HL-60 (cell line): ENCODE measurements at regions not wholly inside any gene's neighbourhood (a gene's known extent, or its start where the extent isn't known, plus 50 kb on each side); places are given as distances from the start of the nearest gene placed in this dataset.

Experiments used
- DNase-seq, 2 experiments: peaks; one replicate each; pipeline ENCODE4 v3.0.0-alpha.2; 2010 to 2020; ENCODE audit warnings: low read depth in 1 of 2, low spot score in 1 of 2
- H3K27ac ChIP-seq: fragments of 250-450 bp; sonication (Bioruptor Pico); replicated peaks from 2 replicates; pipeline ENCODE4 v1.5.1; 2020; ENCODE audit warnings: mild to moderate bottlenecking, moderate library complexity
- H3K27me3 ChIP-seq: fragments of 250-450 bp; sonication (Bioruptor Pico); 2 replicates; pipeline ENCODE4 v1.5.1; 2021; ENCODE audit warnings: mild to moderate bottlenecking, moderate library complexity; ENCODE audit not compliant: insufficient read depth, poor library complexity, severe bottlenecking
- H3K4me3 ChIP-seq: replicated peaks from 2 replicates; pipeline ENCODE4 v1.5.1; 2011; ENCODE audit warnings: mild to moderate bottlenecking, control low read depth, low read length; ENCODE audit not compliant: insufficient read depth
- CTCF ChIP-seq: IDR thresholded peaks from one replicate; pipeline ENCODE4 v1.5.1; 2011; ENCODE audit warnings: low read length, control low read depth, inconsistent platforms; ENCODE audit not compliant: insufficient read depth
- GABPA ChIP-seq: IDR thresholded peaks from 2 replicates; pipeline ENCODE4 v1.6.1; 2012; ENCODE audit warnings: low read depth
- POLR2AphosphoS5 ChIP-seq: IDR thresholded peaks from 2 replicates; pipeline ENCODE4 v1.6.1; 2012; ENCODE audit warnings: low read depth
- REST ChIP-seq: IDR thresholded peaks from 2 replicates; pipeline ENCODE4 v1.6.1; 2012; ENCODE audit warnings: low read depth; ENCODE audit not compliant: insufficient replicate concordance
- SPI1 ChIP-seq: IDR thresholded peaks from 2 replicates; pipeline ENCODE4 v1.6.1; 2012; ENCODE audit warnings: low read depth, mild to moderate bottlenecking, borderline replicate concordance

- no peak overlapping the region for H3K27ac ChIP-seq
- no peak for DNase-seq
- TF ChIP-seq GABPA (no peak), CTCF (no peak)
- no peak overlapping the region for H3K4me3 ChIP-seq
- H3K27me3 ChIP-seq, result no peaks in the 10 kb centered on the region
These were observed 621.5 kb upstream of the B3GAT1 start for GRCh38 chr11:135033540-135033939.

GRCh38 chr11:135031205-135031989 is 619.4 kb upstream of the B3GAT1 start:
- TF ChIP-seq GABPA (no peak), SPI1 (no peak), POLR2AphosphoS5 (no peak), REST (no peak), CTCF (no peak)
- no peak for DNase-seq
- Histone ChIP-seq H3K27ac (no peak overlapping the region), H3K27me3 (peaks cover 2% of the 10 kb centered on the region), H3K4me3 (no peak overlapping the region)

- no peak overlapping the region for H3K27ac ChIP-seq
- H3K27me3 ChIP-seq, result peaks cover 2% of the 10 kb centered on the region
- no peak overlapping the region for H3K4me3 ChIP-seq
- TF ChIP-seq REST (peak; percentile 97), GABPA (no peak)
- DNase-seq, result peak in 1 of 2 experiments; percentile 8
These were observed 615.4 kb upstream of the B3GAT1 start for GRCh38 chr11:135027461-135027860.

GRCh38 chr11:135023499-135023898 is 611.5 kb upstream of the B3GAT1 start:
- no peak for TF ChIP-seq GABPA
- no peak for TF ChIP-seq SPI1
- TF ChIP-seq POLR2AphosphoS5, result no peak
- no peak for TF ChIP-seq CTCF
- no peak for TF ChIP-seq REST
- no peak for DNase-seq
- no peak overlapping the region for H3K4me3 ChIP-seq
- H3K27ac ChIP-seq, result no peak overlapping the region
- peaks cover 2% of the 10 kb centered on the region for H3K27me3 ChIP-seq
